Fibroblast of mammary gland (primary cell): ENCODE measurements at regions not wholly inside any gene's neighbourhood (a gene's known extent, or its start where the extent isn't known, plus 50 kb on each side); places are given as distances from the start of the nearest gene placed in this dataset.

Source experiments
- DNase-seq: peaks from one replicate; pipeline ENCODE4 v3.0.0-alpha.2; 2010; ENCODE audit warnings: low read depth
- H3K4me3 ChIP-seq: 2 replicates; pipeline ENCODE4 v1.5.1; 2011; ENCODE audit warnings: low read depth, mild to moderate bottlenecking, low read length, moderate library complexity; ENCODE audit not compliant: control insufficient read depth
- TF ChIP-seq, protein P1 (sequence below): conservative IDR thresholded peaks from 2 replicates; pipeline ENCODE4 v1.5.1; 2011; ENCODE audit warnings: low read depth, low read length, inconsistent platforms; ENCODE audit not compliant: control insufficient read depth, insufficient read depth

DNA sequence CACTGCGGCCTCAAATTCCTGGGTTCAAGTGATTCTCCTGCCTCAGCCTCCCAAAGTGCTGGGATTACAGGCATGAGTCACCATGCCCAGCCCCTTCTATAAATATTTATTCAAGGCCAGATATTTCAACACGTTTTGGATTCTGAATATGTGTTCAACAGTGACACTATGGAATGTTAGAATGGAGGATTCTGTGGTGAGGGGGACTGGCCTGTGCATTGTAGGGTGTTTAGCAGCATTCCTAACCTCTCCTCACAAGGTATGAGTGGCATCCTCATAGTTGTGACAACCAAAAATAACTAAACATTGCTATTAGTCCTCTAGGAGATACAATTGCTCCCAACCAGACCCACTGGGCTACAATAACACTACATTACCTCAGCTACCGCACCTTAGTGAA, 104.0 kb upstream of the ATP10A start:
- H3K4me3 ChIP-seq = no peak overlapping the region
- DNase-seq = no peak
- TF ChIP-seq, protein P1, sequence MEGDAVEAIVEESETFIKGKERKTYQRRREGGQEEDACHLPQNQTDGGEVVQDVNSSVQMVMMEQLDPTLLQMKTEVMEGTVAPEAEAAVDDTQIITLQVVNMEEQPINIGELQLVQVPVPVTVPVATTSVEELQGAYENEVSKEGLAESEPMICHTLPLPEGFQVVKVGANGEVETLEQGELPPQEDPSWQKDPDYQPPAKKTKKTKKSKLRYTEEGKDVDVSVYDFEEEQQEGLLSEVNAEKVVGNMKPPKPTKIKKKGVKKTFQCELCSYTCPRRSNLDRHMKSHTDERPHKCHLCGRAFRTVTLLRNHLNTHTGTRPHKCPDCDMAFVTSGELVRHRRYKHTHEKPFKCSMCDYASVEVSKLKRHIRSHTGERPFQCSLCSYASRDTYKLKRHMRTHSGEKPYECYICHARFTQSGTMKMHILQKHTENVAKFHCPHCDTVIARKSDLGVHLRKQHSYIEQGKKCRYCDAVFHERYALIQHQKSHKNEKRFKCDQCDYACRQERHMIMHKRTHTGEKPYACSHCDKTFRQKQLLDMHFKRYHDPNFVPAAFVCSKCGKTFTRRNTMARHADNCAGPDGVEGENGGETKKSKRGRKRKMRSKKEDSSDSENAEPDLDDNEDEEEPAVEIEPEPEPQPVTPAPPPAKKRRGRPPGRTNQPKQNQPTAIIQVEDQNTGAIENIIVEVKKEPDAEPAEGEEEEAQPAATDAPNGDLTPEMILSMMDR = no peak

GRCh38 chr15:25965326-25965725, 102.2 kb upstream of the ATP10A start:
- H3K4me3 ChIP-seq = no peak overlapping the region
- DNase-seq = no peak
- TF ChIP-seq, protein P1 = no peak

GRCh38 chr15:25960273-25960672, 97.1 kb upstream of the ATP10A start:
- TF ChIP-seq, protein P1 = no peak
- no peak overlapping the region for H3K4me3 ChIP-seq
- no peak for DNase-seq

- no peak overlapping the region for H3K4me3 ChIP-seq
- TF ChIP-seq, protein P1 = no peak
- no peak for DNase-seq
Measured at GRCh38 chr15:25959100-25959499, 96.0 kb upstream of the ATP10A start.

DNA sequence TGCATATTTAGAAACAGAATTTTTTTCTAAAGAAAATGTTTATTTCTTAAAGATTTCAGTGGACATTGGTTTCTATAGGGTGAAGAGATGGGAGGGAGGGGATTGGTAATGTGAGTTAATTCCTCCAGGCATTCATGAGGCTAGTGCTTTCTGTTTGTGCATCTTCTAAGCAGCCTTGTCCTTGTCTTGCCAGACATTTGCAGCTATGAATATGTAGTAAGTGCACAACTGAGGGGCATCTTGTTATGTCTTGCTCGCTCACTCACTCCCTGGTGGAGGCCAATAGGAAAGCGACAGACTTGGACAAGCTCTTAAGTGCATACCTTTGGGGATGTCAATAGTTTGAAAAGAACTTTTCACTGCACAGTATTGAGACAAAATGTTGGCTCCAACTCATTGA, 92.5 kb upstream of the ATP10A start:
- DNase-seq = no peak
- TF ChIP-seq, protein P1 = no peak

GRCh38 chr15:25954398-25954797, 91.3 kb upstream of the ATP10A start:
- no peak overlapping the region for H3K4me3 ChIP-seq
- TF ChIP-seq, protein P1 = no peak
- DNase-seq = no peak

More for the DNA sequence above, 92.5 kb upstream of the ATP10A start:
- H3K4me3 ChIP-seq = no peak overlapping the region

- TF ChIP-seq, protein P1 = no peak
- H3K4me3 ChIP-seq = no peak overlapping the region
Measured at GRCh38 chr15:25950014-25950413, 86.9 kb upstream of the ATP10A start.

More at GRCh38 chr15:25950014-25950413, 86.9 kb upstream of the ATP10A start:
- DNase-seq = no peak
